Fibroblast of lung (primary cell): ENCODE measurements at regions not wholly inside any gene's neighbourhood (a gene's known extent, or its start where the extent isn't known, plus 50 kb on each side); places are given as distances from the start of the nearest gene placed in this dataset.

Source experiments
- EZH2 ChIP-seq: IDR thresholded peaks from 2 replicates; pipeline ENCODE4 v1.5.1; 2012; ENCODE audit warnings: low read length, control low read depth, mild to moderate bottlenecking; ENCODE audit errors: missing control alignments
- TF ChIP-seq, protein P1 (sequence below), 2 donors: IDR thresholded peaks in 1 of 2; conservative IDR thresholded peaks in 1 of 2; 1 replicate in 1 of 2; 2 replicates in 1 of 2; pipeline ENCODE4 v1.5.1; 2011 to 2012; ENCODE audit warnings: low read length in 2 of 2, control low read depth in 1 of 2, inconsistent platforms in 1 of 2, low read depth in 1 of 2, mild to moderate bottlenecking in 1 of 2

GRCh38 chr18:34509163-34509562, 200.9 kb upstream of the DTNA start:
- TF ChIP-seq, protein P1, sequence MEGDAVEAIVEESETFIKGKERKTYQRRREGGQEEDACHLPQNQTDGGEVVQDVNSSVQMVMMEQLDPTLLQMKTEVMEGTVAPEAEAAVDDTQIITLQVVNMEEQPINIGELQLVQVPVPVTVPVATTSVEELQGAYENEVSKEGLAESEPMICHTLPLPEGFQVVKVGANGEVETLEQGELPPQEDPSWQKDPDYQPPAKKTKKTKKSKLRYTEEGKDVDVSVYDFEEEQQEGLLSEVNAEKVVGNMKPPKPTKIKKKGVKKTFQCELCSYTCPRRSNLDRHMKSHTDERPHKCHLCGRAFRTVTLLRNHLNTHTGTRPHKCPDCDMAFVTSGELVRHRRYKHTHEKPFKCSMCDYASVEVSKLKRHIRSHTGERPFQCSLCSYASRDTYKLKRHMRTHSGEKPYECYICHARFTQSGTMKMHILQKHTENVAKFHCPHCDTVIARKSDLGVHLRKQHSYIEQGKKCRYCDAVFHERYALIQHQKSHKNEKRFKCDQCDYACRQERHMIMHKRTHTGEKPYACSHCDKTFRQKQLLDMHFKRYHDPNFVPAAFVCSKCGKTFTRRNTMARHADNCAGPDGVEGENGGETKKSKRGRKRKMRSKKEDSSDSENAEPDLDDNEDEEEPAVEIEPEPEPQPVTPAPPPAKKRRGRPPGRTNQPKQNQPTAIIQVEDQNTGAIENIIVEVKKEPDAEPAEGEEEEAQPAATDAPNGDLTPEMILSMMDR (conservative IDR thresholded peaks at IDR 0.05 in 1 of 2, IDR thresholded peaks at IDR 0.05 in 1 of 2; ENCODE audit: low read depth in 1 of 2, low read length in 2 of 2), result no peak
- TF ChIP-seq EZH2, result no peak
